Fibroblast of skin of abdomen (primary cell): ENCODE measurements at regions not wholly inside any gene's neighbourhood (a gene's known extent, or its start where the extent isn't known, plus 50 kb on each side); places are given as distances from the start of the nearest gene placed in this dataset.
A peak's percentile ranks its signal among the peaks of the same experiment; 100 is the strongest.

Experiments
- DNase-seq: peaks from one replicate; pipeline ENCODE4 v3.0.0-alpha.2; 2013

GRCh38 chr5:9919306-9920030 is 289.3 kb upstream of the TAS2R1 start:
- DNase-seq = no peak

GRCh38 chr5:9905661-9906060 is 275.5 kb upstream of the TAS2R1 start:
- DNase-seq = no peak

GRCh38 chr5:9903801-9904200 is 273.6 kb upstream of the TAS2R1 start:
- no peak for DNase-seq

- peak; percentile 31 for DNase-seq
Measured at GRCh38 chr5:9898319-9898718, 268.2 kb upstream of the TAS2R1 start.

- DNase-seq = no peak
Measured at GRCh38 chr5:9895302-9895645, 265.1 kb upstream of the TAS2R1 start.

GRCh38 chr5:9894571-9895301 is 264.6 kb upstream of the TAS2R1 start:
- no peak for DNase-seq

- no peak for DNase-seq
Measured at GRCh38 chr5:9892696-9893095, 262.5 kb upstream of the TAS2R1 start.

GRCh38 chr5:9889511-9889910 is 259.4 kb upstream of the TAS2R1 start:
- no peak for DNase-seq

- DNase-seq = peak; percentile 80
Measured at GRCh38 chr5:9888501-9888901, 258.4 kb upstream of the TAS2R1 start.

GRCh38 chr5:9885164-9885563 is 255.0 kb upstream of the TAS2R1 start:
- no peak for DNase-seq

- DNase-seq = no peak
Measured at GRCh38 chr5:9878206-9878605, 248.1 kb upstream of the TAS2R1 start.

GRCh38 chr5:9877488-9877887 is 247.3 kb upstream of the TAS2R1 start:
- peak; percentile 34 for DNase-seq

- no peak for DNase-seq
Measured at GRCh38 chr5:9876451-9876850, 246.3 kb upstream of the TAS2R1 start.

- DNase-seq = peak; percentile 84
Measured at GRCh38 chr5:9869616-9870288, 239.6 kb upstream of the TAS2R1 start.

GRCh38 chr5:9865574-9865973 is 235.4 kb upstream of the TAS2R1 start:
- DNase-seq = no peak

GRCh38 chr5:9864791-9865190 is 234.6 kb upstream of the TAS2R1 start:
- DNase-seq = no peak

- no peak for DNase-seq
Measured at GRCh38 chr5:9863486-9863885, 233.3 kb upstream of the TAS2R1 start.

- DNase-seq = peak; percentile 30
Measured at GRCh38 chr5:9861666-9862256, 231.6 kb upstream of the TAS2R1 start.

GRCh38 chr5:9859808-9860207 is 229.7 kb upstream of the TAS2R1 start:
- no peak for DNase-seq

GRCh38 chr5:9858043-9858442 is 227.9 kb upstream of the TAS2R1 start:
- DNase-seq = no peak

GRCh38 chr5:9853309-9853708 is 223.2 kb upstream of the TAS2R1 start:
- no peak for DNase-seq

GRCh38 chr5:9852671-9853070 is 222.5 kb upstream of the TAS2R1 start:
- peak; percentile 67 for DNase-seq

GRCh38 chr5:9851458-9851857 is 221.3 kb upstream of the TAS2R1 start:
- peak; percentile 91 for DNase-seq
